HepG2 (cell line): ENCODE measurements at regions not wholly inside any gene's neighbourhood (a gene's known extent, or its start where the extent isn't known, plus 50 kb on each side); places are given as distances from the start of the nearest gene placed in this dataset.

Experiments used
- CAMTA2 ChIP-seq: sonication (generic); formaldehyde crosslinking; IDR thresholded peaks from 2 replicates; pipeline ENCODE4 v1.4.0; 2020; ENCODE audit warnings: mild to moderate bottlenecking, missing genetic modification reagents, borderline replicate concordance
- CBX5 ChIP-seq: sonication (generic); formaldehyde crosslinking; IDR thresholded peaks from 2 replicates; pipeline ENCODE4 v1.4.0; 2020; ENCODE audit warnings: missing genetic modification reagents, borderline replicate concordance
- NFYC ChIP-seq: IDR thresholded peaks from 2 replicates; pipeline ENCODE4 v1.6.1; 2016; ENCODE audit warnings: missing genetic modification reagents, missing compliant biosample characterization
- PLRG1 ChIP-seq: fragments of 450-650 bp; conservative IDR thresholded peaks from 2 replicates; pipeline ENCODE4 v1.6.1; 2016
- PPARG ChIP-seq: conservative IDR thresholded peaks from 2 replicates; pipeline ENCODE4 v1.6.1; 2016; ENCODE audit warnings: missing biosample characterization, missing genetic modification reagents
- SP5 ChIP-seq: IDR thresholded peaks from 2 replicates; pipeline ENCODE4 v1.6.1; 2016; ENCODE audit warnings: low read depth, borderline replicate concordance
- ZSCAN30 ChIP-seq: sonication (generic); formaldehyde crosslinking; IDR thresholded peaks from 2 replicates; pipeline ENCODE4 v1.5.0; 2020; ENCODE audit warnings: mild to moderate bottlenecking, missing genetic modification reagents
- TF ChIP-seq, protein P1 (sequence below): sonication (generic); formaldehyde crosslinking; IDR thresholded peaks from 2 replicates; pipeline ENCODE4 v1.5.0; 2020; ENCODE audit warnings: missing genetic modification reagents
- TF ChIP-seq, protein P2 (sequence below): sonication (generic); formaldehyde crosslinking; IDR thresholded peaks from 2 replicates; pipeline ENCODE4 v1.9.0; 2021; ENCODE audit warnings: mild to moderate bottlenecking, missing genetic modification reagents
- TF ChIP-seq, protein P3 (sequence below): sonication (generic); formaldehyde crosslinking; IDR thresholded peaks from 2 replicates; pipeline ENCODE4 v1.4.0; 2020; ENCODE audit warnings: missing genetic modification reagents
- TF ChIP-seq, protein P4 (sequence below), 2 experiments: sonication (generic) in 1 of 2; formaldehyde crosslinking in 1 of 2; IDR thresholded peaks; 2 replicates each; pipeline versions ENCODE4 v1.4.0 to v1.6.1; 2018 to 2020; ENCODE audit warnings: missing genetic modification reagents in 2 of 2, borderline replicate concordance in 1 of 2, low read depth in 1 of 2, mild to moderate bottlenecking in 1 of 2, missing biosample characterization in 1 of 2

DNA sequence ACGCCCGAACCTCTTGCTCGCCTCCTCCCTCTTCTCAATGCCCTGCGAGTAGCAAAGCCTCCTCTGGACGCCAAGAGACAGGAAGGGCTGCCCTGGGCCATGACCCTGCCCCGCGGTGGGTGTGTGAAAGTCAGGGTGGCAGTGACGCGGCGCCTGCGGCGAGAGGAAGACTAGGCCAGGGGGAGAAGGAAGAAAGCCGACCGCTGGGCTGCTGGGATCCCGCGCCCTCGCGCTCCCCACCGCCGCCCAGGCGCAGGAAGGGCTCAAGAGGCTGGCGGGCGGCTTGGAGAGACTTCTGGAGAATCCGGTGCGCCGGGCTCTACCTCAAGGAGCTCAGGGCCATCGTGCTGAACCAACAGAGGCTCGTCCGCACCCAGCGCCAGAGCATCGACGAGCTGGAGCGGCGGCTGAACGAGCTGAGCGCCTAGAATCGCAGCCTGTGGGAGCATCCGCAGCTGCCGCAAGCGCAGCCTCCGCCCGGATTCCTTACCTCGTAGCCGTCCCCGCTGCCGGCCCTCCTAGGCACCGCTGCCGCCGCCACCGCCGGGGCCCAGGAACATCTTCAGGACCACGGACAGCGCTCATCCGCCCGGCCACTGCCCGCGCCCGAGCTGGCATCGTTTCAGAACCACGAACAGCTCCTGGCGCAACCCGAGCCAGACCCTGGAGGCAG, 105.0 kb upstream of the PRB2 start (continued):
- TF ChIP-seq, protein P1, sequence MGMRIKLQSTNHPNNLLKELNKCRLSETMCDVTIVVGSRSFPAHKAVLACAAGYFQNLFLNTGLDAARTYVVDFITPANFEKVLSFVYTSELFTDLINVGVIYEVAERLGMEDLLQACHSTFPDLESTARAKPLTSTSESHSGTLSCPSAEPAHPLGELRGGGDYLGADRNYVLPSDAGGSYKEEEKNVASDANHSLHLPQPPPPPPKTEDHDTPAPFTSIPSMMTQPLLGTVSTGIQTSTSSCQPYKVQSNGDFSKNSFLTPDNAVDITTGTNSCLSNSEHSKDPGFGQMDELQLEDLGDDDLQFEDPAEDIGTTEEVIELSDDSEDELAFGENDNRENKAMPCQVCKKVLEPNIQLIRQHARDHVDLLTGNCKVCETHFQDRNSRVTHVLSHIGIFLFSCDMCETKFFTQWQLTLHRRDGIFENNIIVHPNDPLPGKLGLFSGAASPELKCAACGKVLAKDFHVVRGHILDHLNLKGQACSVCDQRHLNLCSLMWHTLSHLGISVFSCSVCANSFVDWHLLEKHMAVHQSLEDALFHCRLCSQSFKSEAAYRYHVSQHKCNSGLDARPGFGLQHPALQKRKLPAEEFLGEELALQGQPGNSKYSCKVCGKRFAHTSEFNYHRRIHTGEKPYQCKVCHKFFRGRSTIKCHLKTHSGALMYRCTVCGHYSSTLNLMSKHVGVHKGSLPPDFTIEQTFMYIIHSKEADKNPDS (CRISPR knock-in tag) = peak; percentile 76; the same call in 1 of the 2 replicates
- TF ChIP-seq CAMTA2 (CRISPR knock-in tag) (peak; percentile 96; the same call in 1 of the 2 replicates), CBX5 (CRISPR knock-in tag) (peak; percentile 97), NFYC (peak; percentile 54), PPARG (peak; percentile 88), SP5 (CRISPR knock-in tag) (peak; percentile 51; the same call in 1 of the 2 replicates), PLRG1 (no peak), ZSCAN30 (CRISPR knock-in tag) (peak; percentile 98)
- TF ChIP-seq, protein P2, sequence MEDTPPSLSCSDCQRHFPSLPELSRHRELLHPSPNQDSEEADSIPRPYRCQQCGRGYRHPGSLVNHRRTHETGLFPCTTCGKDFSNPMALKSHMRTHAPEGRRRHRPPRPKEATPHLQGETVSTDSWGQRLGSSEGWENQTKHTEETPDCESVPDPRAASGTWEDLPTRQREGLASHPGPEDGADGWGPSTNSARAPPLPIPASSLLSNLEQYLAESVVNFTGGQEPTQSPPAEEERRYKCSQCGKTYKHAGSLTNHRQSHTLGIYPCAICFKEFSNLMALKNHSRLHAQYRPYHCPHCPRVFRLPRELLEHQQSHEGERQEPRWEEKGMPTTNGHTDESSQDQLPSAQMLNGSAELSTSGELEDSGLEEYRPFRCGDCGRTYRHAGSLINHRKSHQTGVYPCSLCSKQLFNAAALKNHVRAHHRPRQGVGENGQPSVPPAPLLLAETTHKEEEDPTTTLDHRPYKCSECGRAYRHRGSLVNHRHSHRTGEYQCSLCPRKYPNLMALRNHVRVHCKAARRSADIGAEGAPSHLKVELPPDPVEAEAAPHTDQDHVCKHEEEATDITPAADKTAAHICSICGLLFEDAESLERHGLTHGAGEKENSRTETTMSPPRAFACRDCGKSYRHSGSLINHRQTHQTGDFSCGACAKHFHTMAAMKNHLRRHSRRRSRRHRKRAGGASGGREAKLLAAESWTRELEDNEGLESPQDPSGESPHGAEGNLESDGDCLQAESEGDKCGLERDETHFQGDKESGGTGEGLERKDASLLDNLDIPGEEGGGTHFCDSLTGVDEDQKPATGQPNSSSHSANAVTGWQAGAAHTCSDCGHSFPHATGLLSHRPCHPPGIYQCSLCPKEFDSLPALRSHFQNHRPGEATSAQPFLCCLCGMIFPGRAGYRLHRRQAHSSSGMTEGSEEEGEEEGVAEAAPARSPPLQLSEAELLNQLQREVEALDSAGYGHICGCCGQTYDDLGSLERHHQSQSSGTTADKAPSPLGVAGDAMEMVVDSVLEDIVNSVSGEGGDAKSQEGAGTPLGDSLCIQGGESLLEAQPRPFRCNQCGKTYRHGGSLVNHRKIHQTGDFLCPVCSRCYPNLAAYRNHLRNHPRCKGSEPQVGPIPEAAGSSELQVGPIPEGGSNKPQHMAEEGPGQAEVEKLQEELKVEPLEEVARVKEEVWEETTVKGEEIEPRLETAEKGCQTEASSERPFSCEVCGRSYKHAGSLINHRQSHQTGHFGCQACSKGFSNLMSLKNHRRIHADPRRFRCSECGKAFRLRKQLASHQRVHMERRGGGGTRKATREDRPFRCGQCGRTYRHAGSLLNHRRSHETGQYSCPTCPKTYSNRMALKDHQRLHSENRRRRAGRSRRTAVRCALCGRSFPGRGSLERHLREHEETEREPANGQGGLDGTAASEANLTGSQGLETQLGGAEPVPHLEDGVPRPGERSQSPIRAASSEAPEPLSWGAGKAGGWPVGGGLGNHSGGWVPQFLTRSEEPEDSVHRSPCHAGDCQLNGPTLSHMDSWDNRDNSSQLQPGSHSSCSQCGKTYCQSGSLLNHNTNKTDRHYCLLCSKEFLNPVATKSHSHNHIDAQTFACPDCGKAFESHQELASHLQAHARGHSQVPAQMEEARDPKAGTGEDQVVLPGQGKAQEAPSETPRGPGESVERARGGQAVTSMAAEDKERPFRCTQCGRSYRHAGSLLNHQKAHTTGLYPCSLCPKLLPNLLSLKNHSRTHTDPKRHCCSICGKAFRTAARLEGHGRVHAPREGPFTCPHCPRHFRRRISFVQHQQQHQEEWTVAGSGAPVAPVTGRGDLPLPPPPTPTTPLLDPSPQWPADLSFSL (CRISPR knock-in tag) = peak; percentile 59; the same call in 1 of the 2 replicates
- TF ChIP-seq, protein P3, sequence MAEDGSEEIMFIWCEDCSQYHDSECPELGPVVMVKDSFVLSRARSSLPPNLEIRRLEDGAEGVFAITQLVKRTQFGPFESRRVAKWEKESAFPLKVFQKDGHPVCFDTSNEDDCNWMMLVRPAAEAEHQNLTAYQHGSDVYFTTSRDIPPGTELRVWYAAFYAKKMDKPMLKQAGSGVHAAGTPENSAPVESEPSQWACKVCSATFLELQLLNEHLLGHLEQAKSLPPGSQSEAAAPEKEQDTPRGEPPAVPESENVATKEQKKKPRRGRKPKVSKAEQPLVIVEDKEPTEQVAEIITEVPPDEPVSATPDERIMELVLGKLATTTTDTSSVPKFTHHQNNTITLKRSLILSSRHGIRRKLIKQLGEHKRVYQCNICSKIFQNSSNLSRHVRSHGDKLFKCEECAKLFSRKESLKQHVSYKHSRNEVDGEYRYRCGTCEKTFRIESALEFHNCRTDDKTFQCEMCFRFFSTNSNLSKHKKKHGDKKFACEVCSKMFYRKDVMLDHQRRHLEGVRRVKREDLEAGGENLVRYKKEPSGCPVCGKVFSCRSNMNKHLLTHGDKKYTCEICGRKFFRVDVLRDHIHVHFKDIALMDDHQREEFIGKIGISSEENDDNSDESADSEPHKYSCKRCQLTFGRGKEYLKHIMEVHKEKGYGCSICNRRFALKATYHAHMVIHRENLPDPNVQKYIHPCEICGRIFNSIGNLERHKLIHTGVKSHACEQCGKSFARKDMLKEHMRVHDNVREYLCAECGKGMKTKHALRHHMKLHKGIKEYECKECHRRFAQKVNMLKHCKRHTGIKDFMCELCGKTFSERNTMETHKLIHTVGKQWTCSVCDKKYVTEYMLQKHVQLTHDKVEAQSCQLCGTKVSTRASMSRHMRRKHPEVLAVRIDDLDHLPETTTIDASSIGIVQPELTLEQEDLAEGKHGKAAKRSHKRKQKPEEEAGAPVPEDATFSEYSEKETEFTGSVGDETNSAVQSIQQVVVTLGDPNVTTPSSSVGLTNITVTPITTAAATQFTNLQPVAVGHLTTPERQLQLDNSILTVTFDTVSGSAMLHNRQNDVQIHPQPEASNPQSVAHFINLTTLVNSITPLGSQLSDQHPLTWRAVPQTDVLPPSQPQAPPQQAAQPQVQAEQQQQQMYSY (CRISPR knock-in tag) = peak; percentile 74
- TF ChIP-seq, protein P4, sequence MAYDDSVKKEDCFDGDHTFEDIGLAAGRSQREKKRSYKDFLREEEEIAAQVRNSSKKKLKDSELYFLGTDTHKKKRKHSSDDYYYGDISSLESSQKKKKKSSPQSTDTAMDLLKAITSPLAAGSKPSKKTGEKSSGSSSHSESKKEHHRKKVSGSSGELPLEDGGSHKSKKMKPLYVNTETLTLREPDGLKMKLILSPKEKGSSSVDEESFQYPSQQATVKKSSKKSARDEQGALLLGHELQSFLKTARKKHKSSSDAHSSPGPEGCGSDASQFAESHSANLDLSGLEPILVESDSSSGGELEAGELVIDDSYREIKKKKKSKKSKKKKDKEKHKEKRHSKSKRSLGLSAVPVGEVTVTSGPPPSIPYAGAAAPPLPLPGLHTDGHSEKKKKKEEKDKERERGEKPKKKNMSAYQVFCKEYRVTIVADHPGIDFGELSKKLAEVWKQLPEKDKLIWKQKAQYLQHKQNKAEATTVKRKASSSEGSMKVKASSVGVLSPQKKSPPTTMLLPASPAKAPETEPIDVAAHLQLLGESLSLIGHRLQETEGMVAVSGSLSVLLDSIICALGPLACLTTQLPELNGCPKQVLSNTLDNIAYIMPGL (CRISPR knock-in tag; IDR thresholded peaks at IDR 0.05; ENCODE audit: borderline replicate concordance in 1 of 2, low read depth in 1 of 2) = peak in 1 of 2 experiments; percentile 64; a peak in 1 of 4 replicates
